ENCODE measurements at regions not wholly inside any gene's neighbourhood (a gene's known extent, or its start where the extent isn't known, plus 50 kb on each side); places are given as distances from the start of the nearest gene placed in this dataset.

- TF ChIP-seq SRF (IDR thresholded peaks at IDR 0.05; ENCODE audit: low read depth), result no peak
- no peak for TF ChIP-seq MAX (IDR thresholded peaks at IDR 0.05)
- no peak for TF ChIP-seq CTCF (IDR thresholded peaks at IDR 0.05 in 2 of 3, conservative IDR thresholded peaks at IDR 0.05 in 1 of 3; ENCODE audit: borderline replicate concordance in 1 of 3, insufficient read depth in 1 of 3, low read depth in 2 of 3, low read length in 2 of 3)
- no peak for TF ChIP-seq ZNF274 (IDR thresholded peaks at IDR 0.05; ENCODE audit: low read depth, low read length)
- TF ChIP-seq POLR2A (IDR thresholded peaks at IDR 0.05; ENCODE audit: borderline replicate concordance, extremely low read depth, insufficient read depth, insufficient read length), result no peak
- no peak for TF ChIP-seq POLR2AphosphoS5 (IDR thresholded peaks at IDR 0.05; ENCODE audit: low read depth, low read length)
- TF ChIP-seq RAD21 (IDR thresholded peaks at IDR 0.05; ENCODE audit: low read depth), result no peak
- no peak for TF ChIP-seq EZH2phosphoT487 (IDR thresholded peaks at IDR 0.05; ENCODE audit: borderline replicate concordance)
- no peak for TF ChIP-seq ELF1 (IDR thresholded peaks at IDR 0.05; ENCODE audit: borderline replicate concordance, low read depth)
Measured at GRCh38 chr16:6958184-6958583, 374.5 kb upstream of the RBFOX1 start.
